Panc1 (cell line): ENCODE measurements at regions not wholly inside any gene's neighbourhood (a gene's known extent, or its start where the extent isn't known, plus 50 kb on each side); places are given as distances from the start of the nearest gene placed in this dataset.

Source experiments
- ATAC-seq: fragments of 200-7000 bp; cut with Tn5 transposase; 2 replicates; pipeline ENCODE4 v1.9.1; 2020; ENCODE audit warnings: mild to moderate bottlenecking, moderate library complexity
- BruUV-seq: library from RNA; stranded (reverse); fragments of 400-500 nt; replicated peaks from 2 replicates; lab custom pipeline; 2021; lab: Mats Ljungman, UMichigan
- CTCF ChIA-PET: fragments of 300-600 bp; sonication (Branson Sonifier 250); formaldehyde crosslinking; loops from one replicate; lab custom pipeline; 2022; ENCODE audit warnings: antibody characterized with exemption; lab: Charles Lee
- POLR2A ChIA-PET: fragments of 300-600 bp; sonication (Branson Sonifier 250); formaldehyde crosslinking; loops from one replicate; lab custom pipeline; 2022; ENCODE audit warnings: antibody characterized with exemption; lab: Charles Lee
- DNase-seq: peaks from one replicate; pipeline ENCODE4 v3.0.0-alpha.2; 2010; ENCODE audit warnings: low read depth, low spot score
- H3K27ac ChIP-seq: 2 replicates; pipeline ENCODE4 v1.5.1; 2011; ENCODE audit warnings: mild to moderate bottlenecking, low read length, inconsistent platforms
- H3K27me3 ChIP-seq: fragments of 200-500 bp; sonication (Bioruptor generic); 2 replicates; pipeline ENCODE4 v1.6.0; 2014; ENCODE audit warnings: low read length, inconsistent platforms; ENCODE audit not compliant: control insufficient read depth, insufficient read depth
- H3K36me3 ChIP-seq: fragments of 200-500 bp; sonication (Bioruptor generic); 2 replicates; pipeline ENCODE4 v1.5.1; 2014; ENCODE audit warnings: inconsistent platforms, mild to moderate bottlenecking, low read length, moderate library complexity; ENCODE audit not compliant: control insufficient read depth, insufficient read depth
- H3K4me1 ChIP-seq: 2 replicates; pipeline ENCODE4 v1.5.1; 2011; ENCODE audit warnings: inconsistent platforms, mild to moderate bottlenecking, low read length, moderate library complexity; ENCODE audit not compliant: control insufficient read depth, insufficient read depth
- H3K4me3 ChIP-seq, 2 experiments: 2 replicates each; pipeline ENCODE4 v1.5.1; 2011 to 2012; ENCODE audit warnings: low read depth in 2 of 2, low read length in 2 of 2, mild to moderate bottlenecking in 2 of 2, inconsistent platforms in 1 of 2, moderate library complexity in 1 of 2
- H3K9me3 ChIP-seq: fragments of 200-500 bp; sonication (Bioruptor generic); 2 replicates; pipeline ENCODE4 v1.5.1; 2014; ENCODE audit warnings: low read depth, mild to moderate bottlenecking, inconsistent platforms, low read length, moderate library complexity; ENCODE audit not compliant: control insufficient read depth, insufficient read depth
- POLR2AphosphoS5 ChIP-seq: IDR thresholded peaks from 2 replicates; pipeline ENCODE4 v1.6.1; 2012; ENCODE audit warnings: mild to moderate bottlenecking, low read depth, low read length, moderate library complexity
- SIN3A ChIP-seq: IDR thresholded peaks from 2 replicates; pipeline ENCODE4 v1.6.1; 2012; ENCODE audit warnings: low read depth, mild to moderate bottlenecking, low read length, moderate library complexity, borderline replicate concordance; ENCODE audit not compliant: insufficient read depth
- TCF7L2 ChIP-seq: IDR thresholded peaks from 2 replicates; pipeline ENCODE4 v1.6.1; 2011; ENCODE audit warnings: mild to moderate bottlenecking, low read depth, low read length, inconsistent platforms
- in situ Hi-C: cut with HindIII; loops from 2 replicates; pipeline ENCODE4 v1.10.0; 2016; ENCODE audit warnings: low sequenced_read_pairs, low pct_unique_long_range_greater_than_20kb
- intact Hi-C: fragments of 100-400 bp; cut with micrococcal nuclease; formaldehyde crosslinking; loops from one replicate; pipeline ENCODE4 v1.10.0; 2022; ENCODE audit not compliant: unreplicated experiment
- TF ChIP-seq, protein P1 (sequence below): fragments of 450-650 bp; IDR thresholded peaks from 2 replicates; pipeline ENCODE4 v1.5.1; 2017; ENCODE audit warnings: mild to moderate bottlenecking
- TF ChIP-seq, protein P2 (sequence below), 2 experiments: IDR thresholded peaks; 2 replicates each; pipeline ENCODE4 v1.6.1; 2011 to 2012; ENCODE audit warnings: low read depth in 2 of 2, control low read depth in 1 of 2, low read length in 1 of 2, mild to moderate bottlenecking in 1 of 2, moderate library complexity in 1 of 2; ENCODE audit not compliant: insufficient read depth in 1 of 2

DNA sequence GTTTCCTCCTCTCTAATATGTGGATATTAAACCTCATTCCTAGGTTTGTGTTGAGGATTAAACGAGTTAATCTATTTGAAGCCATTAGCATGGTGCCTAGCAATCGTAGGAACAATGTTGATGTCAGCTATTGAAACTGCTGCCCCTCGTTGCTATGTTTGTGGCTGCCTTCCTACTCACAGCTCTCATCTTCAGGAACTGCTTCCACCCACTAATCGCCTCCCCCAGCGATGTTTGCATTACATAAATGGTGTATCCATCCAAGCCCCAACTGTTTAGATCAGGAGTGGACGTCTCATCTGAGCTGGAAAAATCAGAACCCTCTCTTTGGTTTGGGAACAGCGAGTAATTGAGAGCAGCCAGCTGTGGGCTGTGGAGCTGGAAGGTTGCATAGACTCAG, 416.6 kb downstream of the ARHGEF28 start:
- H3K27ac ChIP-seq = no peak overlapping the region
- no peaks in the 10 kb centered on the region for H3K4me1 ChIP-seq
- ChIA-PET CTCF (no interaction called here), POLR2A (no interaction called here)
- TF ChIP-seq, protein P1, sequence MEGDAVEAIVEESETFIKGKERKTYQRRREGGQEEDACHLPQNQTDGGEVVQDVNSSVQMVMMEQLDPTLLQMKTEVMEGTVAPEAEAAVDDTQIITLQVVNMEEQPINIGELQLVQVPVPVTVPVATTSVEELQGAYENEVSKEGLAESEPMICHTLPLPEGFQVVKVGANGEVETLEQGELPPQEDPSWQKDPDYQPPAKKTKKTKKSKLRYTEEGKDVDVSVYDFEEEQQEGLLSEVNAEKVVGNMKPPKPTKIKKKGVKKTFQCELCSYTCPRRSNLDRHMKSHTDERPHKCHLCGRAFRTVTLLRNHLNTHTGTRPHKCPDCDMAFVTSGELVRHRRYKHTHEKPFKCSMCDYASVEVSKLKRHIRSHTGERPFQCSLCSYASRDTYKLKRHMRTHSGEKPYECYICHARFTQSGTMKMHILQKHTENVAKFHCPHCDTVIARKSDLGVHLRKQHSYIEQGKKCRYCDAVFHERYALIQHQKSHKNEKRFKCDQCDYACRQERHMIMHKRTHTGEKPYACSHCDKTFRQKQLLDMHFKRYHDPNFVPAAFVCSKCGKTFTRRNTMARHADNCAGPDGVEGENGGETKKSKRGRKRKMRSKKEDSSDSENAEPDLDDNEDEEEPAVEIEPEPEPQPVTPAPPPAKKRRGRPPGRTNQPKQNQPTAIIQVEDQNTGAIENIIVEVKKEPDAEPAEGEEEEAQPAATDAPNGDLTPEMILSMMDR = no peak
- TF ChIP-seq SIN3A (no peak), POLR2AphosphoS5 (no peak), TCF7L2 (no peak)
- TF ChIP-seq, protein P2, sequence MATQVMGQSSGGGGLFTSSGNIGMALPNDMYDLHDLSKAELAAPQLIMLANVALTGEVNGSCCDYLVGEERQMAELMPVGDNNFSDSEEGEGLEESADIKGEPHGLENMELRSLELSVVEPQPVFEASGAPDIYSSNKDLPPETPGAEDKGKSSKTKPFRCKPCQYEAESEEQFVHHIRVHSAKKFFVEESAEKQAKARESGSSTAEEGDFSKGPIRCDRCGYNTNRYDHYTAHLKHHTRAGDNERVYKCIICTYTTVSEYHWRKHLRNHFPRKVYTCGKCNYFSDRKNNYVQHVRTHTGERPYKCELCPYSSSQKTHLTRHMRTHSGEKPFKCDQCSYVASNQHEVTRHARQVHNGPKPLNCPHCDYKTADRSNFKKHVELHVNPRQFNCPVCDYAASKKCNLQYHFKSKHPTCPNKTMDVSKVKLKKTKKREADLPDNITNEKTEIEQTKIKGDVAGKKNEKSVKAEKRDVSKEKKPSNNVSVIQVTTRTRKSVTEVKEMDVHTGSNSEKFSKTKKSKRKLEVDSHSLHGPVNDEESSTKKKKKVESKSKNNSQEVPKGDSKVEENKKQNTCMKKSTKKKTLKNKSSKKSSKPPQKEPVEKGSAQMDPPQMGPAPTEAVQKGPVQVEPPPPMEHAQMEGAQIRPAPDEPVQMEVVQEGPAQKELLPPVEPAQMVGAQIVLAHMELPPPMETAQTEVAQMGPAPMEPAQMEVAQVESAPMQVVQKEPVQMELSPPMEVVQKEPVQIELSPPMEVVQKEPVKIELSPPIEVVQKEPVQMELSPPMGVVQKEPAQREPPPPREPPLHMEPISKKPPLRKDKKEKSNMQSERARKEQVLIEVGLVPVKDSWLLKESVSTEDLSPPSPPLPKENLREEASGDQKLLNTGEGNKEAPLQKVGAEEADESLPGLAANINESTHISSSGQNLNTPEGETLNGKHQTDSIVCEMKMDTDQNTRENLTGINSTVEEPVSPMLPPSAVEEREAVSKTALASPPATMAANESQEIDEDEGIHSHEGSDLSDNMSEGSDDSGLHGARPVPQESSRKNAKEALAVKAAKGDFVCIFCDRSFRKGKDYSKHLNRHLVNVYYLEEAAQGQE (IDR thresholded peaks at IDR 0.05; ENCODE audit: insufficient read depth in 1 of 2, low read depth in 2 of 2, low read length in 1 of 2) = no peak
- no peak overlapping the region for H3K4me3 ChIP-seq
- H3K27me3 ChIP-seq = no peaks in the 10 kb centered on the region
- in situ Hi-C loops = no loop called here
- no peak for DNase-seq
- intact Hi-C loops = no loop called here
- BruUV-seq = no TSS peak
- no peak for ATAC-seq
- no peaks in the 10 kb centered on the region for H3K9me3 ChIP-seq
- no peaks in the 10 kb centered on the region for H3K36me3 ChIP-seq

DNA sequence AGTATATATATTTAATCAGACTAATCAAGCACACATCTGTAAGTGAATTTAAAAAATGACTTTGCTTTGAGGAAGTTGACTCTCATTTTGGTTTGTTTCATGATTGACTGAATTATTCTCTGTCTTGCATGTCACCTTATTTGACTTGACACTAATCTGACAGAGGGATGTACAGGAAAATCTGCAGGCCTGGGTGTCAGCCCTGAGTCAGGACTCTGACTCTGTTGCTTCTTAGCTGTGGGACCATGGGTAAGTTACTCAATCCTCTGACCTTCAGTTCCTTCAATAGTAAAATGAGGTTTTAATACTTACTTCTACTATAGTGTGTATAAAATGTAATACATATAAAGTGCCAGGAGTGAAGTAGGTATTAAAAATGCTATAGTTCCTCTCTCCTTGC, 415.9 kb downstream of the ARHGEF28 start:
- ChIA-PET CTCF (interaction anchor here (0.7 kb wide), 1 partner anchor 141 kb away, joined by 3 read pairs; no protein-coding TSS in a partner anchor), POLR2A (no interaction called here)
- TF ChIP-seq SIN3A (no peak), TCF7L2 (no peak), POLR2AphosphoS5 (no peak)
- TF ChIP-seq, protein P1 = no peak
- TF ChIP-seq, protein P2 (IDR thresholded peaks at IDR 0.05; ENCODE audit: insufficient read depth in 1 of 2, low read depth in 2 of 2, low read length in 1 of 2) = no peak
- intact Hi-C loops = no loop called here
- no TSS peak for BruUV-seq
- no peaks in the 10 kb centered on the region for H3K4me1 ChIP-seq
- H3K9me3 ChIP-seq = no peaks in the 10 kb centered on the region
- no peaks in the 10 kb centered on the region for H3K36me3 ChIP-seq
- no peak overlapping the region for H3K4me3 ChIP-seq
- DNase-seq (no peak), ATAC-seq (no peak)
- no peak overlapping the region for H3K27ac ChIP-seq
- in situ Hi-C loops = no loop called here
- H3K27me3 ChIP-seq = no peaks in the 10 kb centered on the region
